ENCODE measurements at regions not wholly inside any gene's neighbourhood (a gene's known extent, or its start where the extent isn't known, plus 50 kb on each side); places are given as distances from the start of the nearest gene placed in this dataset.

GRCh38 chr12:111193067-111193466, 175.8 kb downstream of the PHETA1 start:
- Histone ChIP-seq H3K9me3 (no peaks in the 10 kb centered on the region), H3K4me3 (no peak overlapping the region), H3K27me3 (replicated peaks; ENCODE audit: insufficient read depth) (no peaks in the 10 kb centered on the region), H3K4me1 (ENCODE audit: control insufficient read depth in 1 of 2, low read depth in 2 of 2) (no peaks in the 10 kb centered on the region), H3K36me3 (no peaks in the 10 kb centered on the region), H3K27ac (no peak overlapping the region)
- no peak for TF ChIP-seq CTCF (IDR thresholded peaks at IDR 0.05)
- ATAC-seq (ENCODE audit: insufficient number of reproducible peaks, low FRiP score, low read depth), result no peak
- no peak for DNase-seq (ENCODE audit: low spot score)

GRCh38 chr12:111192647-111193046, 176.2 kb downstream of the PHETA1 start:
- ATAC-seq (ENCODE audit: insufficient number of reproducible peaks, low FRiP score, low read depth) (no peak), DNase-seq (ENCODE audit: low spot score) (no peak)
- no peak overlapping the region for H3K4me3 ChIP-seq
- H3K4me1 ChIP-seq (ENCODE audit: control insufficient read depth in 1 of 2, low read depth in 2 of 2), result no peaks in the 10 kb centered on the region
- no peak overlapping the region for H3K27ac ChIP-seq
- H3K9me3 ChIP-seq, result no peaks in the 10 kb centered on the region
- TF ChIP-seq CTCF (IDR thresholded peaks at IDR 0.05), result no peak
- no peaks in the 10 kb centered on the region for H3K36me3 ChIP-seq
- H3K27me3 ChIP-seq (replicated peaks; ENCODE audit: insufficient read depth), result no peaks in the 10 kb centered on the region

GRCh38 chr12:111190741-111191526, 178.0 kb downstream of the PHETA1 start:
- H3K4me3 ChIP-seq, result no peak overlapping the region
- H3K9me3 ChIP-seq, result no peaks in the 10 kb centered on the region
- DNase-seq (ENCODE audit: low spot score) (no peak), ATAC-seq (ENCODE audit: insufficient number of reproducible peaks, low FRiP score, low read depth) (no peak)
- no peak for TF ChIP-seq CTCF (IDR thresholded peaks at IDR 0.05)
- H3K4me1 ChIP-seq (ENCODE audit: control insufficient read depth in 1 of 2, low read depth in 2 of 2), result no peaks in the 10 kb centered on the region
- no peak overlapping the region for H3K27ac ChIP-seq
- H3K27me3 ChIP-seq (replicated peaks; ENCODE audit: insufficient read depth), result no peaks in the 10 kb centered on the region
- no peaks in the 10 kb centered on the region for H3K36me3 ChIP-seq

- Histone ChIP-seq H3K4me1 (ENCODE audit: control insufficient read depth in 1 of 2, low read depth in 2 of 2) (no peaks in the 10 kb centered on the region), H3K27me3 (replicated peaks; ENCODE audit: insufficient read depth) (no peaks in the 10 kb centered on the region), H3K36me3 (no peaks in the 10 kb centered on the region), H3K4me3 (no peak overlapping the region), H3K9me3 (no peaks in the 10 kb centered on the region), H3K27ac (no peak overlapping the region)
- ATAC-seq (ENCODE audit: insufficient number of reproducible peaks, low FRiP score, low read depth), result no peak
- DNase-seq (ENCODE audit: low spot score), result no peak
- TF ChIP-seq CTCF (IDR thresholded peaks at IDR 0.05), result no peak
These were observed 179.1 kb downstream of the PHETA1 start for GRCh38 chr12:111189792-111190191.

- ATAC-seq (ENCODE audit: insufficient number of reproducible peaks, low FRiP score, low read depth), result no peak
- no peak overlapping the region for H3K4me3 ChIP-seq
- TF ChIP-seq CTCF (IDR thresholded peaks at IDR 0.05), result no peak
These were observed 180.5 kb downstream of the PHETA1 start for GRCh38 chr12:111188436-111188835.

More at GRCh38 chr12:111188436-111188835, 180.5 kb downstream of the PHETA1 start:
- no peaks in the 10 kb centered on the region for H3K36me3 ChIP-seq
- no peak for DNase-seq (ENCODE audit: low spot score)
- H3K27me3 ChIP-seq (replicated peaks; ENCODE audit: insufficient read depth), result no peaks in the 10 kb centered on the region
- no peak overlapping the region for H3K27ac ChIP-seq
- H3K4me1 ChIP-seq (ENCODE audit: control insufficient read depth in 1 of 2, low read depth in 2 of 2), result no peaks in the 10 kb centered on the region
- H3K9me3 ChIP-seq, result no peaks in the 10 kb centered on the region

All from thoracic aorta (tissue), 2 donors.